ENCODE measurements at regions not wholly inside any gene's neighbourhood (a gene's known extent, or its start where the extent isn't known, plus 50 kb on each side); places are given as distances from the start of the nearest gene placed in this dataset.

DNA sequence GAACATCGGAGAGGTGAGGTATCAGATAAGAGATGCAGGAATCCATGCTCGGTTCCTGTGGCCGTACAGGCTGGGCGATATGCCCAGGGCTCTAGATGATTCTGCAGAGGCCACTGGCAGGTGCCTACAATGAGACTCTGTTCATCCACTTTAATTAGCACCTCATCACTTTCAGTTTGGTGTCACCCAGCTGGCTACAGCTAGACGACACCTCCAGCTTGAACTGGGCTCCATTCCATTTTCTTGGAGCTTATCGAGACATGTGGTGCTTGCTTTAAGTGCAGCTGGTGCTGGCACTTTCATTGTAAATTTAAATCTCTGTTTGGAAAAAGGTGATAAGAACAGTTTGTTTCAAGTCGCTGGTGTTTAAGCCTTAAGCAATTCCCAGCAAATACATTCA, 322.5 kb upstream of the ADGRL2 start:
- H3K4me1 ChIP-seq (replicated peaks in 1 of 4; ENCODE audit: control insufficient read depth in 3 of 4, insufficient read depth in 4 of 4, low read length in 3 of 4), result no peaks in the 10 kb centered on the region
- FAIRE-seq (no peak), DNase-seq (ENCODE audit: low read depth in 1 of 2, low spot score in 2 of 2) (no peak)
- H3K79me1 ChIP-seq (ENCODE audit: low read depth, low read length), result no peaks in the 10 kb centered on the region
- no peak overlapping the region for H3K9ac ChIP-seq (replicated peaks in 1 of 4; ENCODE audit: extremely low read depth in 1 of 4, low read depth in 3 of 4, low read length in 3 of 4)
- H2BK15ac ChIP-seq (ENCODE audit: low read length), result no peak overlapping the region
- H2BK20ac ChIP-seq (ENCODE audit: low read length), result no peak overlapping the region
- H2BK5ac ChIP-seq (ENCODE audit: low read depth, low read length), result no peak overlapping the region
- no peak overlapping the region for H3K4ac ChIP-seq (replicated peaks; ENCODE audit: insufficient read length, low read depth, low read length)
- no peak overlapping the region for H3K18ac ChIP-seq (ENCODE audit: extremely low read depth, low read length)
- H2BK12ac ChIP-seq (ENCODE audit: low read depth, low read length), result no peak overlapping the region
- H3K23me2 ChIP-seq (ENCODE audit: low read depth, low read length), result no peaks in the 10 kb centered on the region
- H4K20me1 ChIP-seq (replicated peaks in 1 of 2; ENCODE audit: control insufficient read depth in 1 of 2, insufficient read depth in 2 of 2, low read length in 2 of 2), result no peaks in the 10 kb centered on the region
- no peaks in the 10 kb centered on the region for H3K79me2 ChIP-seq (ENCODE audit: control insufficient read depth in 1 of 2, insufficient read depth in 2 of 2, low read length in 2 of 2)
- H2AK5ac ChIP-seq (ENCODE audit: low read depth, low read length), result no peak overlapping the region
- CTCF ChIA-PET (ENCODE audit: partially characterized antibody), result no interaction called here
- no peak overlapping the region for H4K91ac ChIP-seq (replicated peaks; ENCODE audit: insufficient read length, low read length)
- no peak overlapping the region for H3K14ac ChIP-seq (ENCODE audit: insufficient read length)
- H3K4me3 ChIP-seq (ENCODE audit: extremely low read depth in 1 of 4, insufficient read depth in 2 of 4, low read depth in 3 of 4, low read length in 4 of 4), result no peak overlapping the region
- TF ChIP-seq HDAC2 (IDR thresholded peaks at IDR 0.05; ENCODE audit: borderline replicate concordance in 1 of 2, low read depth in 2 of 2, low read length in 2 of 2), result no peak
- TF ChIP-seq EP300 (IDR thresholded peaks at IDR 0.05; ENCODE audit: borderline replicate concordance in 1 of 2, low read depth in 2 of 2, low read length in 2 of 2), result no peak
- TF ChIP-seq SP4 (IDR thresholded peaks at IDR 0.05; ENCODE audit: low read length), result no peak
- no peak for TF ChIP-seq CBX5 (IDR thresholded peaks at IDR 0.05; ENCODE audit: low read depth, low read length)
- no peak for TF ChIP-seq NANOG (IDR thresholded peaks at IDR 0.05; ENCODE audit: insufficient read depth, low read depth, low read length, poor library complexity, severe bottlenecking)
- no peak for TF ChIP-seq CTBP2 (IDR thresholded peaks at IDR 0.05; ENCODE audit: borderline replicate concordance, insufficient read depth, insufficient read length, low read length)
- no peak overlapping the region for H3K27ac ChIP-seq (ENCODE audit: low read depth, low read length)
- POLR2A ChIA-PET (ENCODE audit: partially characterized antibody), result no interaction called here
- no peak overlapping the region for H4K8ac ChIP-seq (ENCODE audit: extremely low read depth, insufficient read depth, low read length)
- no peak overlapping the region for H2BK120ac ChIP-seq (replicated peaks; ENCODE audit: low read depth, low read length)
- no peaks in the 10 kb centered on the region for H3K36me3 ChIP-seq (ENCODE audit: control insufficient read depth in 2 of 4, insufficient read depth in 4 of 4, low read length in 3 of 4)
- H3K56ac ChIP-seq (replicated peaks; ENCODE audit: insufficient read length, low read depth, low read length), result no peak overlapping the region
- H4K5ac ChIP-seq (ENCODE audit: insufficient read length, low read depth, low read length), result no peak overlapping the region
- H3K27me3 ChIP-seq (replicated peaks in 1 of 4; ENCODE audit: control insufficient read depth in 3 of 4, extremely low read depth in 1 of 4, insufficient read depth in 3 of 4, low read length in 3 of 4), result no peaks in the 10 kb centered on the region
- no peak overlapping the region for H3K23ac ChIP-seq (ENCODE audit: insufficient read length)
- no peak overlapping the region for H2AFZ ChIP-seq (ENCODE audit: low read length)
- H3K9me3 ChIP-seq (ENCODE audit: insufficient read depth in 2 of 2, low read depth in 1 of 2, low read length in 1 of 2), result no peaks in the 10 kb centered on the region
- H3K4me2 ChIP-seq (ENCODE audit: insufficient read depth in 1 of 2, low read depth in 2 of 2, low read length in 2 of 2), result no peak overlapping the region
- 73% methylated on average over 7 of the region's 7 CpGs; no CpG with 5 or more reads in 1 of the 2 experiments for WGBS, 2 experiments (ENCODE audit: extremely low coverage in 1 of 2, insufficient coverage in 1 of 2, insufficient read length in 1 of 2, insufficient replicate concordance in 2 of 2, low coverage in 1 of 2, low lambda C conversion rate in 2 of 2, missing lambda C conversion rate in 1 of 2)

All from H1 (cell line).